IPS-NIHi7 (cell line): ENCODE measurements at regions not wholly inside any gene's neighbourhood (a gene's known extent, or its start where the extent isn't known, plus 50 kb on each side); places are given as distances from the start of the nearest gene placed in this dataset.

Source experiments
- DNase-seq: peaks from one replicate; pipeline ENCODE4 v3.0.0; 2012; ENCODE audit warnings: mixed read lengths; ENCODE audit errors: extremely low spot score

- no peak for DNase-seq
These were observed 528.4 kb upstream of the NBEA start for GRCh38 chr13:34413538-34414210.

GRCh38 chr13:34414616-34415015 lies 527.5 kb upstream of the NBEA start:
- no peak for DNase-seq

GRCh38 chr13:34416971-34417380 lies 525.1 kb upstream of the NBEA start:
- no peak for DNase-seq

DNA sequence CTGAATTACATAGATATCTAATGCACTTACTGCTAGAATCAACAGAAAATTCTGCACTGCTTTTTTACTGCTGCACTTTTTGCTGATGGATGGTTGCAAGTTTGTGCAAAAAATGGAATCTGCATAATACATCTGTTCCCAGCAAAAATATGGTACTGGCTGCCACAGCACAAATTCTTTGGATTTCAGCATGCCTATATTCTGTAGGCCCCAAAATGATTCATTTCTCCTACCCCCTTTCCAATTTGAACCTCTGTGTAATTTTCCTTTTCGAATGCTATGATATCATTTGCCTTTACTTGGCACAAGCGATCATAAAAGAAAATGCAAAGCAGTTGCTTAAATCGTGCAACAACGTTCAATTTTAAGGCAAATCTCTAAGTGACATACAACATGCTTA lies 524.2 kb upstream of the NBEA start:
- DNase-seq: no peak

GRCh38 chr13:34419025-34419424 lies 523.0 kb upstream of the NBEA start:
- DNase-seq: no peak

- DNase-seq: no peak
These were observed 522.3 kb upstream of the NBEA start for GRCh38 chr13:34419755-34420154.

DNA sequence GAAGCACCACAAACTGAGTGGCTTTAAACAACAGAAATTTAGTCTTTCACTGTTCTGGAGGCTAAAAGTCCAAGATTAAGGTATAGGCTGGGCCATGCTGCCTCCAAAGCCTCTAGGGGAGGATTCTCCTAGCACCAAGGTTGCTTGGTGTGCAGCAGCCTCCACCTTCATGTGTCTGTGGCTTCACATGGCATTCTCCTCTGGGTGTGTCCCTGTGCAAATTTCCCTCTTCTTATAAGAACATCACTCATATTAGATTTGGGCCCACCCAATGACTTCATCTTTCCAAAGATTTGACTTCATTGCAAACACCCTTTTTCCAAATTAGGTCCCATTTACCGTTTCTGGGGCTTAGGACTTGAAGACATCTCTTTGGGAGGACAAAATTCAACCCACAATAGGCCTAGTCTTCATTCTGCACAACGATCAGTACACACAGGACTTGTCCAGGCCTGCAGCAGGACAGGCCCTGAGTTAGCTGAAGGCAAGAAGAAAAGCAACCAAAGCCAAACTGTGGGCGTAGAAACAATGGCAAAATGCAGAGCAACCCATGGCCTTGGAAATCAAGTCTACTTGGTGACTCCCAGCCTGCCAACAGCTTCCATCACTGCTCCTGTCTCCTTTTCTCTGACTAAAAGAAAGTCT lies 521.2 kb upstream of the NBEA start:
- no peak for DNase-seq

DNA sequence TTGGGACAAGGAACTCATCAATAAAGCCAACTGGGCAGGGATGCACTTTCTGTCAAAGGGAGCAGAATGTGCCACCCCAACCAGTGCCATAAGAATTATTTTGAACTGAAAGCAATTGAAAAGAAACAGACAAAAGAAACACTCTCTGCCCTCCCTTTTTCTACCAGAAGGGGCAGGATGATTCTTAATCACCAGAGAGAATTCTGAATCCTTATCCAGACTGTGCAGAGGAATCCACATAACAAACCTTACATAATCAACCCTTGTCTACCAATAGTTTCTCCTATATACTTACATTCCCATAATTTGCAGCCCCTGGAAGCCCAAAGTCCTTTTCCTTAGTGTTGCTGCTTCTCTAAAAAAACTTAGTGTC lies 520.7 kb upstream of the NBEA start:
- no peak for DNase-seq

DNA sequence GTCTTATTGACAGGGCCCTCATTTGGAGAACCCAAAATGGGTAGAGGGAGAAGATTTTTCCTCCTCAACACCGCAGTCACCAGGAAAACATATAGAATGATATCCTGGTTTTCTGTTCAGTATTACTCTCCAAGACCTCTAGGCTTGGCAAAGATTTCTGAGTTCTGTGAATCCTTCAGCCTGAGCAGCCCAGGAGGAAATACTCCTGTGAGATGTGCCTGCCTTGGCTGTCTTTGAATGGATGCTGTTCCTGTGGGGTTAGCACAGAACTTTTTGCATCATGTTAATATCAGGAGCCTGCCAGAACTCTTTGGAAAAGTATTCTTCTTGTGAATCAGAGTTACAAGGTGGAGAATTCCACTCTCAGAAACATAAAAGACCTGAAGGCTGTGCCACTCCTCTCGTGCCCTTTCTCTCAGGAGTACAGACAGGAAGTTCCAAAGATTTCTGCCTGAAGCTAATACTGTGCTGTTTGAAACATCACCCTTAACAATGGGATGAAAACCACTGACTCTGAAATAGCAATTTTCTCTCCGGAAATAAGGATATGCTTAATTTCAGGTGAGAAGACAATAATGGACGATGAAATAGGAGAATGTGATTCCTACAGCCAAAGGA lies 520.1 kb upstream of the NBEA start:
- no peak for DNase-seq

- no peak for DNase-seq
These were observed 519.1 kb upstream of the NBEA start for GRCh38 chr13:34422956-34423355.

DNA sequence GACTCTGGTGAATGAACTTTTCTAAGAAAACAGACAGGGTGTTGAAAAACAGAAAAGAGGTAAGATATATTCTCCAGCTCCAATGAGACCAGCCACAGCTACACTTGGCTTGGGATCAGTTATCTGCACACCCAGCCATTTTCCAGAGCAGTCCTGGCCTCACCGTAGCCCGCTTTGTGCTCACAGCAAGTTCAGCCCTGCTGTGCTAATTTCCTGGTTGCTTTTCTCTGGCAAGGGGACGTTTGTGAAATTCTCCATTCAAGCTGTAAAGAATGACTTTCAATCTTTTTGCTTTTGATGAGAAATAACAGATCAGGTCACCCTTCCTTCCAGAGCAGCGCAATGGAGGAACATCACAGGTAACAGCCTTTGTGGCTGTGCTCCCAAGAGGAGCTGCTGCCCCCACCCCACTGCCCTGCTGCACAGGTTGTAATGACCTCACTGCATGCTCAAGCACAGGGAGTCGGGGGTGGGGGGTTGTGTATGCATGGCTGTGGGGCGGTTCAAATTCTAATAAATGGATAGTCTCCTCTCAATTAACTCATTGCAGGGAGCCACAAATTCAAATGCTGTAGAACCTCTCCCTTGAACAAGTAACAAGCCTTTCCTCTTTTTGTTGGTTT lies 516.6 kb upstream of the NBEA start:
- no peak for DNase-seq

GRCh38 chr13:34428911-34429310 lies 513.2 kb upstream of the NBEA start:
- no peak for DNase-seq

- DNase-seq: no peak
These were observed 511.8 kb upstream of the NBEA start for GRCh38 chr13:34430294-34430693.

- DNase-seq: no peak
These were observed 510.1 kb upstream of the NBEA start for GRCh38 chr13:34431827-34432581.

DNA sequence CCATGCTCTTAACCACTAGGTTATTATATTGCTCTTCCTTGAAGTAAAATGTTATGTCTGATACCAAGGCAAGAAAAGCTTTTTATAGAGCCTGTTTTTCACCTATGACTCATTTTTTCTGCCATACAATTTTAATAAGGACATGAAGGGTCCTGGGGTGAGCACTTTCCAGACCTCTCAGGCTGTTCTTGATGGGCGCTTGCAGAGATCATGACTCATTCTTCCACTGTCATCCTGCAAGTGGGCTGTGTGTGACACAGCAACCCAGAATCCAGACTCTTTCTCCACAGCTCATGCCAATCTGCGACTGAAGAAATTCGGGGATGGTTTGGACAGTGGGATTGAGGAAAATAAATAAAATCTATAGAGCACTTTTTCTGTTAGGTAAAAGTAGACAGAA lies 506.7 kb upstream of the NBEA start:
- DNase-seq: no peak

DNA sequence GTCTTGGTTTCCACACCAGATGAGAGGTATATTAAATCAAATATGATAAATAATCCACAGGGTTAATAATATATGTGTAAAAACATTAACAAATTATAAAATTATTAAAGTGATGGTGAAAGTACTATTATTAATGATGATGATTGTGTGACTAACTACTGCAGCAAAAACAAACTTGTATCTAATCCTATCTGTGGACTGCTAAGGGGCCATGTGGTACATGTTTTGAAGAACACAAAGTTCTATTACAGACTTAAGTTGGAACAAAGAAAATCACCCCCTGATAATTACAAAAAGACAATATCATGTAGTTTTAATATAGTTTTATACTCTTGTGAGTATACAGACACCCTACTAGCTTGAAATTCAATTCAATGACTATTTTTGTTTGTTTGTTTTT lies 504.2 kb upstream of the NBEA start:
- no peak for DNase-seq

GRCh38 chr13:34452831-34453230 lies 489.2 kb upstream of the NBEA start:
- DNase-seq: no peak

- DNase-seq: no peak
These were observed 483.0 kb upstream of the NBEA start for GRCh38 chr13:34458756-34459715.

DNA sequence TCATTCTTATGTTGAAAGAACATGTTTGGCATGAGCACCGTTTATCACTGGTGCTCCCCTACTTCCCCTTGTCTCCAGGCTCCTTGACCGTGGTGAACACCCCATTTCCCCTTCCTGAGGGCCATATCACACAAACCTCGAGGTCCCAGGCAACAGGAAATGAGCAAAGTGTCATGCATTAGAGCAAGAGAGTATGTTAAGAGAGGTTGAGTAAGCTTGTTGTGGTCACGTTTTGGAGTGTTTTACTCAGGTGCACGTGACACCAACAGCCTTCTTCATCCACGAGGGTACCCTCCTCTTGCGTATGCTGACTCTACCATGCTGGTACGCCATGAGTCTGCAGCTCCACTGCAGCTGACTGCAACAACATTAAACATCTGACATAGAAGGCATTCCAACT lies 482.2 kb upstream of the NBEA start:
- no peak for DNase-seq

DNA sequence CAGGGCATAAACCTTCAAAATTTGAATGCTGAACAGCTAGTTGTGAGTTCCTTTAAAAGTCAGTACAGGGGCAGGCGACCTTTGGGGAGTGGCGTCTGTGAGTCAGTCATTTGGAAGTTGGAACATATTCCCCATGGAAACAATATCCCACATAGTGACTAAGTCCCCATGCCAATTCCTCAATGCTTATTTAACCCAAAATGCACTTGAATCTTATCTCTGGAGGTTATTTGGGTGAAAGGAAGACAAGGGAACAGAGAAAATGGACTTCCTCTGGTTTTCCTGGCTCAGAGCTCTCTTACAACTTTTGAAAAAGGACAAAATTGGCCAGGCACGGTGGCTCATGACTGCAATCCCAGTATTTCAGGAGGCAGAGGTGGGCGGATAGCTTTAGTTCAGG lies 479.2 kb upstream of the NBEA start:
- DNase-seq: no peak

DNA sequence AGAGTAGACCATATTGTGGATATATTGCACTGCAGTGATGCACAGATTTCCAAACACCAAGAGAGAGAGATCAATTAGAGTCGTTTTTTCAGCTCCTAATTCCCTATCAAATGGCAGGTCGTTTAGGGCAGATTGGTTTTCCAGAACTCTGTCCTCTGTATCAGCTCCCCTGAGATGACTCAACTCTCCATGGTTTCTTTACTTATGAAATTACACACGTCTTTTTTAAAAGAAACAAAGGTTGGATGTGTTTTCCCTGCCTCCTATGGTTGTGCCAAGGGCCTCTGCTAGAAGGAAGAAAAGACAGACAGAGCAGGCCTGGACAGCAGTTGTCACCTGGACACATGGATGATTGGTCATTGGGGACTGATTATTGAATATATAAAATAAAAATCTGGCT lies 478.1 kb upstream of the NBEA start:
- DNase-seq: no peak
